NCI-H1048 (cell line): ENCODE measurements at regions not wholly inside any gene's neighbourhood (a gene's known extent, or its start where the extent isn't known, plus 50 kb on each side); places are given as distances from the start of the nearest gene placed in this dataset.

ENCODE experiments used
- DNase-seq: peaks from one replicate; lab custom pipeline; 2025; lab: John Stamatoyannopoulos, UW

GRCh38 chr13:107573184-107573583 lies 642.2 kb downstream of the LIG4 start:
- no peak for DNase-seq

DNA sequence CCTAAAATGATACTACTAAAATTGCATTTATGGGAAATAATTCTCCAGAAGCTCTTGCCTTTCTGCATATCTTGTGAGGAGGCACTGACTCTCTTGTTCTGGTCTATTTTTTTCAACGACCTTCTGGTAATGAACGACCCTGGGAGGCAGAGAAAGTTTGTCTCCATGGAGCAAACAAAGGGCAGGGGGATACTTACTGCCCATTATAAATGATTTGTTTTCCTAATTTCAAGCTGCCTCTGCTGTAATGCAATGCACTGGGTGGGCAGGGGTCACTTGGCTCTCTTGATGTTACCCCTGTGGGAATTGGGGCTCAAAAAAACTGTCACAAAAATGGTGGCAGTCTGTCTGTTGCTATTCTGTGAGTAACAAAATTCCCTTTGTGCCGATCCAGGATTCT lies 643.2 kb downstream of the LIG4 start:
- DNase-seq: no peak

DNA sequence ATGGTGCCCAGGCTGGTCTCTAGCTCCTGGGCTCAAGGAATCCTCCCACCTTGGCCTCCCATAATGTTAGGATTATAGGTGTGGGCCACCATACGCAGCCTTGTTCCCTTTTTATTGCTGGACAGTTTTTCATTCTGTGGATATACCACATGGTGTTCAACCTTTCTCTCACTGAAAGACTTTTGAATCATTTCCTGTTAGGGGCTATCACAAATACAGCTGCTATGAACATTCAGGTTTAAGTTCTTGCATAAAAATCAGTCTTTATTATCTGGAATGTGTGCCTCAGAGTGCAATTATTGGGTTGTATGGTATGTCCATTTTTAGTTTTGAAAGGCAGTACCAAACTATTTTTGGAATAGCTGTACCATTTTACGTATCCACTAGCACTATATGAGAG lies 647.2 kb downstream of the LIG4 start:
- no peak for DNase-seq

GRCh38 chr13:107563099-107563925 lies 652.0 kb downstream of the LIG4 start:
- no peak for DNase-seq

- DNase-seq: no peak
Observed at GRCh38 chr13:107562203-107562602, 653.1 kb downstream of the LIG4 start.

GRCh38 chr13:107554460-107554859 lies 660.9 kb downstream of the LIG4 start:
- DNase-seq: no peak

- no peak for DNase-seq
Observed at GRCh38 chr13:107553838-107554237, 661.5 kb downstream of the LIG4 start.

GRCh38 chr13:107551521-107551920 lies 663.8 kb downstream of the LIG4 start:
- no peak for DNase-seq

DNA sequence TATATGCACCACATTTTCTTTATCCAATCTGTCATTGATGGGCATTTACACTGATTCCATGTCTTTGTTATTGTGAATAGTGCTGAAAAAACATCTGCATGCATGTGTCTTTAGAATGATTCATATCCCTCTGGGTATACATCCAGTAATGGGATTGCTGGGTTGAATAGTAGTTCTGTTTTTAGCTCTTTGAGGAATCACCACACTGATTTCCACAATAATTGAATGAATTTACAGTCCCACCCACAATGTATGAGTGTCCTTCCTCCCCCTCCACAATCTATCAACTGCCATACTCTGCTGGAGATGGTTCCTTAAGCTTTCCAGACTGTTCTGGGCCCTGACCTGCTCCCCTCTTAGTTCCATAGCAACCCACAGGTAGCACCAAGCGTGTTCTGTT lies 667.0 kb downstream of the LIG4 start:
- DNase-seq: no peak

GRCh38 chr13:107545946-107546502 lies 669.3 kb downstream of the LIG4 start:
- no peak for DNase-seq

GRCh38 chr13:107534548-107534947 lies 680.8 kb downstream of the LIG4 start:
- no peak for DNase-seq

GRCh38 chr13:107531816-107532215 lies 683.5 kb downstream of the LIG4 start:
- DNase-seq: no peak

DNA sequence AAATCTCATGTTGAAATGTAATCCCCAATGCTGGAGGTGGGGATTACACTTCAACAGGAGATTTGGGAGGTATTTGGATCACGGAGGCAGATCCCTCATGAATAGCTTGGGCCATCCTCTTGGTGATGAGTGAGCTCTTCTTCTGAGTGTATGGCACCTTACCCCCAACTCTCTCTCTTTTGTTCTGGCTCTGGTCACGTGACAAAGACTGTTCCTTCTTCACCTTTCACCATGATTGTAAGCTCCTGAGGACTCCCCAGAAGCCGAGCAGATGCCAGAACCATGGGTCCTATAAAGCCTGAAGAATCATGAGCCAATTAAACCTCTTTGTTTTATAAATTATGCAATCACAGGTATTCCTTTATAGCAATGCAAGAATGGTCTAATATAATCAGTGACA lies 684.2 kb downstream of the LIG4 start:
- no peak for DNase-seq

- DNase-seq: no peak
Observed at GRCh38 chr13:107529035-107529434, 686.3 kb downstream of the LIG4 start.

GRCh38 chr13:107518780-107519179 lies 696.6 kb downstream of the LIG4 start:
- no peak for DNase-seq

DNA sequence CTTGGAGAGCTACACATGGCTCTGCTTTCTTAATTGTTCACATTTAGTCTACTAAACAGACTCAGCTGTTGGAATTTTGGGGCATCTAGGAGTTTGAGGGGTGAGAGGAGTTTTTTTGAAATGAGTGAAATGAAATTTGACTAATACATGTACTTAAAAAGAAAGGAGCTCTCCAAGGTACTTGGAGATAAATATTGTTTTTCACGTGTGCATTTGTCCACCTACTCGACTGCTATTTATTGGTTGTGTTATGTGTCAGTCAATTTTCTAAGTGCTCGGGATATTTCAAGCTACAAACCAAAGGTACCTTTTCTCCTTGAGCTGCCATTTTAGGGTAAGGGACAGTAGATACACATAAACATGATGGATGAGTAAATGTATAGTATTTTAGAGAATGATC lies 697.0 kb downstream of the LIG4 start:
- DNase-seq: peak; percentile 8

- DNase-seq: no peak
Observed at GRCh38 chr13:107516517-107516916, 698.8 kb downstream of the LIG4 start.

GRCh38 chr13:107512551-107512950 lies 702.8 kb downstream of the LIG4 start:
- no peak for DNase-seq

- DNase-seq: no peak
Observed at GRCh38 chr13:107497661-107498060, 717.7 kb downstream of the LIG4 start.

DNA sequence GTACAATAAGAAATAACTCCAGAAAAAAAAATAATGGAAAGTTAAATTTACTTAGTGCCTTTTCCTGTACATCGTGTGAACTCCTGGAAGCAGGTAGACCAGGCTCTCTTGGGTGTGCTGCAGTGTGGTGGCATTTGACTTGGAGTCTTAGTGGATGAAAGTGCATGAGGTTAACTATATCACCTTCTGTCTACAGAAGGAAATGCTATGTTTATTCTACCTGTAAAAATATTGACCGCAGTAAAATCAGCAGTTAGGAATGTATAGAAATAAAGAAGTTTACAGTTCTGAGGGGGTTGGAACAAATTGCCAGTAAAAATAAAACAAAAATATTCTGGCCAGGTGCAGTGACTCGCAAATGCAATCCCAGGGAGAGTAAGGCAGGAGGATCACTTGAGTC lies 722.1 kb downstream of the LIG4 start:
- DNase-seq: no peak

DNA sequence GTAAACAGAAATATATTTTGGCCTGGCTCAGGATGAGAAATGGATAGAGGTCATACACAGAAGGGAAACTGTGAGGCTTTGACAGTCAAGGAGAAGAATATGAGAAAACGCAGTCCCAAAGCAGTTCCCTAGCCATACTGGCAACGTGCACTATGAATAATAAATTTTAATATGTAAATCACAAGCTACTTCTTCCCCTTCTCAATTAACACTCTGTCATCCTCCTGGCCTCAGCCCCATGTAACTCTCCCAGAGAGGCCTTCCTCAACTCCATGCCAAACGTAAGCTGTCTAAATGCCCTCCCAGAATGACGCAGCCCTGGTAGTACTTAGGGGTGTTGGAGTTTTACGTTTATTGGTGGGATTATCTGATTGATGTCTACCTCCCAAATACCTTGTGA lies 732.6 kb downstream of the LIG4 start:
- no peak for DNase-seq

DNA sequence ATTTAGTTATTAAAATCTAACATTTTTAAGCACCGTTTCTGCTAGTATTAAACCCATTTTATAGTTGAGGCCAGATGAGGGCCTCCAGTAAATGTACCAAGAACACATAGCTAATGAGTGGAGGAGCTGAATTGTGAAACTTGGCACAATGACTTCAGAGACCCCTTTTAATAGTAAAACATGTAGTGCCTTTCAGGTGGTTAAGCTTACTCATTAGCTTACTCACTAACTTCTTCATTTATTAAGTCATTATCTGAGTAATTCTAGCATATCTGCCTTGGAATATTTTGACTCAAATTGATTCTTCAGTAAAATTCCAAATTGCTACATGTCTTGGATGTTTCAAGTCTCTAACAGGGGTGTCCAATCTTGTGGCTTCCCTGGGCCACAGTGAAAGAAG lies 735.2 kb downstream of the LIG4 start:
- DNase-seq: no peak

GRCh38 chr13:107477772-107478379 lies 737.5 kb downstream of the LIG4 start:
- DNase-seq: no peak
